Chondrocyte (in vitro differentiated cells): ENCODE measurements at regions not wholly inside any gene's neighbourhood (a gene's known extent, or its start where the extent isn't known, plus 50 kb on each side); places are given as distances from the start of the nearest gene placed in this dataset.
"Not testable (repeated sequence)": the region's sequence is repeated elsewhere in the genome, so short reads cannot be mapped to it uniquely, and the experiment has no call there.

Experiments
- DNase-seq: peaks from one replicate; pipeline ENCODE4 v3.0.0; 2021; ENCODE audit warnings: mixed read lengths, low spot score
- H3K27ac Mint-ChIP-seq: one replicate; pipeline ENCODE4 v1.8.0; 2021; ENCODE audit warnings: mild to moderate bottlenecking, moderate library complexity, mixed read lengths; ENCODE audit not compliant: unreplicated experiment
- H3K27me3 Mint-ChIP-seq: 2 replicates; pipeline ENCODE4 v1.8.0; 2021; ENCODE audit warnings: low read depth, mixed read lengths
- H3K36me3 Mint-ChIP-seq: 2 replicates; pipeline ENCODE4 v1.8.0; 2021; ENCODE audit warnings: low read depth, mixed read lengths
- H3K4me1 Mint-ChIP-seq: 2 replicates; pipeline ENCODE4 v1.8.0; 2021; ENCODE audit warnings: low read depth, mild to moderate bottlenecking, mixed read lengths
- H3K4me3 Mint-ChIP-seq: one replicate; pipeline ENCODE4 v1.8.0; 2021; ENCODE audit warnings: mild to moderate bottlenecking, moderate library complexity, mixed read lengths; ENCODE audit not compliant: unreplicated experiment
- H3K9me3 Mint-ChIP-seq: 2 replicates; pipeline ENCODE4 v1.8.0; 2021; ENCODE audit warnings: low read depth, mixed read lengths
- TF ChIP-seq, protein P1 (sequence below): fragments of 200-600 bp; sonication (generic); IDR thresholded peaks from 2 replicates; pipeline ENCODE4 v1.5.0; 2021; ENCODE audit warnings: antibody characterized with exemption, mild to moderate bottlenecking, moderate library complexity

DNA sequence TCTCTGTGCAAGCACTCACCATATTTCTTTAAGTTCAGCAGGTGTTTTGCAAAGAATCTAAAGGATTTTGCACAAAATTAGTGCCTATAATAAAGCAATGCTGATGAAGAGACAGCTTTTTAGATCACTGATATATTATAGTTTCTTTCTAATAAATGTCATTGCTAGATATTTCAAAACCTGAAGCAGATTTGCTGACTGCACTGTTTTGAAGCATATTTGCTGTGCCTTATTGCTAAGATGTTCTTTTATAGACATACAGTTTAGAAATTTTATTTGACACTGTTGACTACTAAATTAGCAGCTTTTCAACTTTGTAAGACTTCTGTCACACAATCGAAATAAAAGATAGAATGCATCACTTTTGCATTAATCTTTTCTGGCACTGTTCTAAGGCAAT is 620.9 kb upstream of the CELF4 start:
- Mint-ChIP-seq H3K9me3 (peaks cover 12% of the 10 kb centered on the region), H3K36me3 (no peaks in the 10 kb centered on the region), H3K27me3 (peaks cover 2% of the 10 kb centered on the region), H3K27ac (no peak overlapping the region), H3K4me3 (no peak overlapping the region), H3K4me1 (no peaks in the 10 kb centered on the region)
- TF ChIP-seq, protein P1, sequence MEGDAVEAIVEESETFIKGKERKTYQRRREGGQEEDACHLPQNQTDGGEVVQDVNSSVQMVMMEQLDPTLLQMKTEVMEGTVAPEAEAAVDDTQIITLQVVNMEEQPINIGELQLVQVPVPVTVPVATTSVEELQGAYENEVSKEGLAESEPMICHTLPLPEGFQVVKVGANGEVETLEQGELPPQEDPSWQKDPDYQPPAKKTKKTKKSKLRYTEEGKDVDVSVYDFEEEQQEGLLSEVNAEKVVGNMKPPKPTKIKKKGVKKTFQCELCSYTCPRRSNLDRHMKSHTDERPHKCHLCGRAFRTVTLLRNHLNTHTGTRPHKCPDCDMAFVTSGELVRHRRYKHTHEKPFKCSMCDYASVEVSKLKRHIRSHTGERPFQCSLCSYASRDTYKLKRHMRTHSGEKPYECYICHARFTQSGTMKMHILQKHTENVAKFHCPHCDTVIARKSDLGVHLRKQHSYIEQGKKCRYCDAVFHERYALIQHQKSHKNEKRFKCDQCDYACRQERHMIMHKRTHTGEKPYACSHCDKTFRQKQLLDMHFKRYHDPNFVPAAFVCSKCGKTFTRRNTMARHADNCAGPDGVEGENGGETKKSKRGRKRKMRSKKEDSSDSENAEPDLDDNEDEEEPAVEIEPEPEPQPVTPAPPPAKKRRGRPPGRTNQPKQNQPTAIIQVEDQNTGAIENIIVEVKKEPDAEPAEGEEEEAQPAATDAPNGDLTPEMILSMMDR: no peak
- DNase-seq: no peak

GRCh38 chr18:38174594-38174993 is 609.0 kb upstream of the CELF4 start:
- TF ChIP-seq, protein P1: no peak
- no peak for DNase-seq
- Mint-ChIP-seq H3K27ac (no peak overlapping the region), H3K4me3 (no peak overlapping the region), H3K27me3 (peaks cover 4% of the 10 kb centered on the region), H3K36me3 (no peaks in the 10 kb centered on the region), H3K9me3 (no peaks in the 10 kb centered on the region), H3K4me1 (no peaks in the 10 kb centered on the region)

- TF ChIP-seq, protein P1: no peak
- Mint-ChIP-seq H3K27me3 (peaks cover 4% of the 10 kb centered on the region), H3K4me1 (no peaks in the 10 kb centered on the region), H3K9me3 (no peaks in the 10 kb centered on the region), H3K27ac (no peak overlapping the region), H3K4me3 (no peak overlapping the region), H3K36me3 (no peaks in the 10 kb centered on the region)
- DNase-seq: no peak
Observed at GRCh38 chr18:38174173-38174572, 608.6 kb upstream of the CELF4 start.

- TF ChIP-seq, protein P1: no peak
- H3K27me3 Mint-ChIP-seq: peaks cover 4% of the 10 kb centered on the region
- H3K4me3 Mint-ChIP-seq: no peak overlapping the region
- H3K9me3 Mint-ChIP-seq: no peaks in the 10 kb centered on the region
- no peak overlapping the region for H3K27ac Mint-ChIP-seq
- H3K36me3 Mint-ChIP-seq: no peaks in the 10 kb centered on the region
- DNase-seq: no peak
- no peaks in the 10 kb centered on the region for H3K4me1 Mint-ChIP-seq
Observed at GRCh38 chr18:38170845-38171244, 605.2 kb upstream of the CELF4 start.

DNA sequence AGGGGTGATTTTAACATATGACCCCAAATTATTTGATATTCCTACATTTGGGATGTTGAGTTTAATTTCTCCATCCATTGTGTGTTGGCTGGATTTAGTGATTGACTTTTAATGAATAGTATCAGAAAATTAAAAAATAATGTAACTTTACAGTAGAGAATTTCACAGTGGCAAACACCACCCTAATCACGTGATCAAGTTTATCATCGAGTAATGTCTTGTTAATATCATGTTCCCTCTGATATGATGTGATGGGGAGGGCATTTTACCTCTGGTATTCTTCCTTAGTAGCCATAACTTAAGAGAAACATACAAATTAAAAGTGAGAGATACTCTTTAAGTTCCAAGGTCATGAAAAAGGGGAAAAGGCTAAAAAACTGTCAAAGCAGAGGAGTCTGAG is 602.0 kb upstream of the CELF4 start:
- Mint-ChIP-seq H3K9me3 (no peaks in the 10 kb centered on the region), H3K4me1 (no peaks in the 10 kb centered on the region), H3K27me3 (peaks cover 3% of the 10 kb centered on the region), H3K27ac (no peak overlapping the region), H3K4me3 (no peak overlapping the region), H3K36me3 (no peaks in the 10 kb centered on the region)
- TF ChIP-seq, protein P1: no peak
- no peak for DNase-seq

DNA sequence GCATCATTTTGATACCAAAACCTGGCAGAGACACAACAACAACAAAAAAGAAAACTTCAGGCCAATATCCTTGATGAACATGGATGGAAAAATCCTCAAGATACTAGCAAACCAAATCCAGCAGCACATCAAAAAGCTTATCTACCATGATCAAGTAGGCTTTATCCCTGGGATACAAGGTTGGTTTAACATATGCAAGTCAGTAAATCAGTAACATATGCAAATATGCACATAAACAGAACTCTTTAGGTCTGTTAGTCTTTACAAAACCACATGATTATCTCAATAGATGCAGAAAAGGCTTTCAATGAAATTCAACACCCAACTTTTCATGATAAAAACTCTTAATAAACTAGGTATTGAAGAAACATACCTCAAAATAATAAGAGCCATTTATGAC is 587.5 kb upstream of the CELF4 start:
- not testable (repeated sequence) for H3K9me3 Mint-ChIP-seq, DNase-seq, H3K27ac Mint-ChIP-seq, H3K27me3 Mint-ChIP-seq, H3K4me3 Mint-ChIP-seq, H3K4me1 Mint-ChIP-seq, H3K36me3 Mint-ChIP-seq
